Colonic mucosa (tissue), 4 donors: ENCODE measurements at regions not wholly inside any gene's neighbourhood (a gene's known extent, or its start where the extent isn't known, plus 50 kb on each side); places are given as distances from the start of the nearest gene placed in this dataset.

Source experiments
- DNase-seq: peaks from one replicate; pipeline ENCODE4 v3.0.0-alpha.2; 2020
- H3K27ac ChIP-seq: fragments of 200-600 bp; one replicate; pipeline ENCODE4 v1.8.0; 2021
- H3K27me3 ChIP-seq: fragments of 200-600 bp; one replicate; pipeline ENCODE4 v1.8.0; 2021
- H3K36me3 ChIP-seq: fragments of 200-600 bp; one replicate; pipeline ENCODE4 v1.8.0; 2021
- H3K4me1 ChIP-seq: fragments of 200-600 bp; one replicate; pipeline ENCODE4 v1.8.0; 2021; ENCODE audit warnings: mild to moderate bottlenecking
- H3K4me3 ChIP-seq: fragments of 200-600 bp; one replicate; pipeline ENCODE4 v1.8.0; 2021
- H3K9ac ChIP-seq, 2 donors: one replicate each; pipeline ENCODE4 v1.7.0; 2013; ENCODE audit warnings: control low read depth in 2 of 2, low read depth in 2 of 2, low read length in 2 of 2
- H3K9me3 ChIP-seq: fragments of 200-600 bp; one replicate; pipeline ENCODE4 v1.8.0; 2021
- intact Hi-C: fragments of 100-400 bp; cut with DNase I; formaldehyde crosslinking; loops from one replicate; pipeline ENCODE4 v1.14.1; 2022
- TF ChIP-seq, protein P1 (sequence below): fragments of 200-600 bp; IDR thresholded peaks from one replicate; pipeline ENCODE4 v1.8.0; 2022; ENCODE audit warnings: antibody characterized with exemption, mild to moderate bottlenecking
- donor health status: healthy.
- donor health status: DM: no; HTN: no; CAD: no.
- donor health status: DM: no; HTN: no; CAD: no.

DNA sequence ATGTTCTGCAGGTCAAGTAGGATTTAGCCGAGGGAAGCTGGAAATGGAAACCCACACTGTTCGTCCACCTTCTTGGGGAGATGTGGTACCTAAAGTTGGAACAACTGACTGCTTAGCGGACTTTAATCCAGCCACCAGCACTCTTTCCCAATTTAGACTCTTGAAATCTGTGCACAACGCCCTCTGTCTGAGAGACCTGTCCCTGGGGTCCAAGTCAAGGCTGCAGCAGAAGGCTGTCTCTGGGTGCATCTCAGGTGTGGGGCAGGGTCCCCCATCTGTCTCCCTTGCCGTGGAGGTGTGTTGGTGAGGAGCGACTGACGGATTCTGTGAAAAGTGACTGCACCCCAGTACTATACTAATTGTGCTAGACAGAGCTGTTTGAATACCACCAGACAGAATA lies 168.2 kb upstream of the CADM1 start:
- Histone ChIP-seq H3K4me1 (no peaks in the 10 kb centered on the region), H3K36me3 (no peaks in the 10 kb centered on the region), H3K27ac (no peak overlapping the region), H3K4me3 (no peak overlapping the region), H3K9ac (peak overlapping the region in 1 of 2 donors; percentile 43), H3K9me3 (no peaks in the 10 kb centered on the region), H3K27me3 (no peaks in the 10 kb centered on the region)
- intact Hi-C loops: loop anchor here (10.0 kb wide), 1 partner anchor 898 kb away; no protein-coding TSS in a partner anchor
- DNase-seq: no peak
- TF ChIP-seq, protein P1, sequence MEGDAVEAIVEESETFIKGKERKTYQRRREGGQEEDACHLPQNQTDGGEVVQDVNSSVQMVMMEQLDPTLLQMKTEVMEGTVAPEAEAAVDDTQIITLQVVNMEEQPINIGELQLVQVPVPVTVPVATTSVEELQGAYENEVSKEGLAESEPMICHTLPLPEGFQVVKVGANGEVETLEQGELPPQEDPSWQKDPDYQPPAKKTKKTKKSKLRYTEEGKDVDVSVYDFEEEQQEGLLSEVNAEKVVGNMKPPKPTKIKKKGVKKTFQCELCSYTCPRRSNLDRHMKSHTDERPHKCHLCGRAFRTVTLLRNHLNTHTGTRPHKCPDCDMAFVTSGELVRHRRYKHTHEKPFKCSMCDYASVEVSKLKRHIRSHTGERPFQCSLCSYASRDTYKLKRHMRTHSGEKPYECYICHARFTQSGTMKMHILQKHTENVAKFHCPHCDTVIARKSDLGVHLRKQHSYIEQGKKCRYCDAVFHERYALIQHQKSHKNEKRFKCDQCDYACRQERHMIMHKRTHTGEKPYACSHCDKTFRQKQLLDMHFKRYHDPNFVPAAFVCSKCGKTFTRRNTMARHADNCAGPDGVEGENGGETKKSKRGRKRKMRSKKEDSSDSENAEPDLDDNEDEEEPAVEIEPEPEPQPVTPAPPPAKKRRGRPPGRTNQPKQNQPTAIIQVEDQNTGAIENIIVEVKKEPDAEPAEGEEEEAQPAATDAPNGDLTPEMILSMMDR: no peak

DNA sequence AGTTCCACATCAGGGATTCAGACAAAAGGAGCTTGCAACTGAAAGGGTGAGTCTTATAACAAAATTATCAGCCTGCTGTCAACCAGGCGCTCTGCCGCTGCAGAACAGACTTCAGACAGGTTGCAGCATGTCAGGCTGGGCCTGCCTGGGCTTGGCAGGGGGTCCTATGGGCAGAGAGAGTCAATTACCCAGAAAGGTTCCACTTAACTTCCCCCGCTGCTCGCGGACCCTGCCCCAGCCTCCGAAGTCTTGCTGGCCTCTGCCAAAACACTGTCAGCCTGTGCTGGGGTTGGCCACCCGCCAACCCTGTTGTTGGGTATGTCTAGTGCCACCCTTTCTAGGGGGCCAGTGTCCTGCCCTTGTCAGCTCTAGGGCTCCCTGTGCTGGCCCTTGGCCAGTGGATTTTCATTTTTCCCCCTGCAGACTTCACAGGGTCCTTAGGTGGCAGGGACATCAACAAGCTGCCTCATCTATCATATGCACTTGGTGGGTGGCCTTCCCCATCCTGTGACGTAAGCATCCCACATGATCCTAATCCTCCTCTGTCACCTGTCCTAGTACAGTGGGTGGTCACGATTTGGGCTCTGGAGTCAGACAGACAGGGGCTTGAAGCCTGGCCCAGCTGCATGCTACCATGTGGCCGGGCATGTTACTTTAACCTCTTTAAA lies 166.5 kb upstream of the CADM1 start:
- Histone ChIP-seq H3K9ac (no peak overlapping the region), H3K27me3 (no peaks in the 10 kb centered on the region), H3K4me3 (no peak overlapping the region), H3K4me1 (no peaks in the 10 kb centered on the region), H3K36me3 (no peaks in the 10 kb centered on the region), H3K27ac (no peak overlapping the region), H3K9me3 (no peaks in the 10 kb centered on the region)
- intact Hi-C loops: loop anchor here (10.0 kb wide), 1 partner anchor 896 kb away; no protein-coding TSS in a partner anchor
- TF ChIP-seq, protein P1: no peak
- DNase-seq: no peak

DNA sequence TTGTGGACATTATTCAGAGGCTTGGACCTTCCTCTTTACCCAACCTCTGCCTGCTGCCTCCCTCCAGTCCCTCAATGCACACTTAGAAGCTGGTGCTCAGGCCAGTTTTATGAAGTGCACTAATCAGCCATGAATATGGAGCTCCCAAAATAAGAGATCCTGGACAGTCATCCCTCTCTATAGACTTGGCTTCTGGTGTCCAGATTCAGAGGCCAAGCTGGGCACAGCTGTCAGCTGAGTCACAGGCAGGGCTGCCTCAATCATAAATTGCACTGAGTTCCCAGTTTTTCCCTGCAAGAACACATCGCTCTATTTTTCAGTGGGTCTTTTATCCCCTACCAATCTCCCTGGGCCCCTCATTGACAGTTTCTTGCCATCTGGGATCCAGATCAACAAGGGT lies 161.7 kb upstream of the CADM1 start:
- no peak for DNase-seq
- Histone ChIP-seq H3K36me3 (no peaks in the 10 kb centered on the region), H3K4me3 (no peak overlapping the region), H3K4me1 (no peaks in the 10 kb centered on the region), H3K27me3 (peaks cover 2% of the 10 kb centered on the region), H3K9ac (no peak overlapping the region), H3K9me3 (no peaks in the 10 kb centered on the region), H3K27ac (no peak overlapping the region)
- TF ChIP-seq, protein P1: no peak
- intact Hi-C loops: no loop called here

DNA sequence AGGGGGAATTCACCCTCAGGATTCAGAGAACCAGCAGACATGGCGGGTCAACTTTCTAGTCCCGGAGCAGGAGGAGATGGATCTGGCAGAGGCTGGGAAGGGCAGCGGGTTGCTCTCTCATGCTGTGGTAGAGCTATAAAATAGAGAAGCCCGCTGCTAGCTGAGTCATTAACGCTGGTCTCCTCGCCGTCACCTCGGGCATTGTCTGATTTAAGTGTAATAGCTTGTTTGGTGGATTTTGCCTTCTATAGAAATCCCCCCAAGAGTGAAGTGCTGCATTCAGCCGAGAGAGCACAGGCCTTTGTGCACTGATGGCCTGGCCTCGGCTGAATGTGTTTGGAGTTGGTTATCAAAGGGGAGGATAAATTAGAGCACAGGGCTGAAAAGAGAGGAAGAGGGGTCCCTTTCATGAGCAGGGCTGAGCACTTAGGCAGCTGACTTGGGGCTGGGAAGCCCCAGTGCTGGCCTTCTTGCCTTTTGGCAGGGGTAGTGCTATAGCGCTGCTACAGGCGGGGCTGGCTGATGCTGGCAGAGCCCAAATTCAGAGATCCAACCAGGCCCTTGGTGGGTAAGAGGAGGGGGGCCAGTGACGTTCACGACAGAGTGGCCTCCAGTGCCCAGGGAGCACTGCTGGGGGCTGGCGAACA lies 161.1 kb upstream of the CADM1 start:
- H3K4me3 ChIP-seq: no peak overlapping the region
- intact Hi-C loops: no loop called here
- no peak for DNase-seq
- no peaks in the 10 kb centered on the region for H3K36me3 ChIP-seq
- peaks cover 8% of the 10 kb centered on the region for H3K27me3 ChIP-seq
- H3K9ac ChIP-seq: no peak overlapping the region
- H3K9me3 ChIP-seq: no peaks in the 10 kb centered on the region
- H3K4me1 ChIP-seq: no peaks in the 10 kb centered on the region
- H3K27ac ChIP-seq: no peak overlapping the region
- TF ChIP-seq, protein P1: no peak

DNA sequence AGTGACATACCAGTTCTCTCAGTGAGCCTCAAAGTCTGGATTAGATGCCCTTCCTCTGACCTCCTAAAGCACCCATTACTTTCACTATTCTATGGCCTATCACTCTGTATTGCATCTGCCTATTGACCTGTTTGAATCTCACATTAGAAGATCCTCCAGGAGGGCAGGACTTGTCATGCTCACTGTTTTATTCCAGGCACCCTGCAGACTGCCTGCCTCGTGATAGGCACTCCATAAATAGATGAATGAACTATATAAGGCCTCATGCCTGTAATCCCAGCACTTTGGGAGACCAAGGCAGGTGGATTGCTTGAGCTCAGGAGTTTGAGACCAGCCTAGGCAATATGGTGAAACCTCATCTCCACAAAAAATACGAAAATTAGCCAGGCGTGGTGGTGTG lies 160.1 kb upstream of the CADM1 start:
- intact Hi-C loops: no loop called here

More for the DNA sequence above, 160.1 kb upstream of the CADM1 start:
- Histone ChIP-seq H3K9me3 (no peaks in the 10 kb centered on the region), H3K27me3 (peaks cover 18% of the 10 kb centered on the region), H3K9ac (no peak overlapping the region), H3K36me3 (no peaks in the 10 kb centered on the region), H3K4me3 (no peak overlapping the region), H3K27ac (no peak overlapping the region), H3K4me1 (no peaks in the 10 kb centered on the region)
- TF ChIP-seq, protein P1: no peak
- DNase-seq: no peak
